Trophoblast cell (in vitro differentiated cells and primary cell): ENCODE measurements at regions not wholly inside any gene's neighbourhood (a gene's known extent, or its start where the extent isn't known, plus 50 kb on each side); places are given as distances from the start of the nearest gene placed in this dataset.
A peak's percentile ranks its signal among the peaks of the same experiment; 100 is the strongest.

ENCODE experiments used
- DNase-seq, 2 donors: peaks; one replicate each; pipeline ENCODE4 v3.0.0-alpha.2; 2016
- H2AFZ ChIP-seq: 2 replicates; pipeline ENCODE4 v1.6.1; 2013; ENCODE audit warnings: low read length, moderate library complexity, mild to moderate bottlenecking; ENCODE audit not compliant: insufficient read depth, poor library complexity
- H2AK5ac ChIP-seq: 2 replicates; pipeline ENCODE4 v1.6.1; 2013; ENCODE audit warnings: mild to moderate bottlenecking, low read length
- H2BK120ac ChIP-seq: 2 replicates; pipeline ENCODE4 v1.6.1; 2013; ENCODE audit warnings: low read length, mild to moderate bottlenecking, moderate library complexity; ENCODE audit not compliant: insufficient read depth, poor library complexity
- H2BK12ac ChIP-seq: 2 replicates; pipeline ENCODE4 v1.6.1; 2013; ENCODE audit warnings: mild to moderate bottlenecking, low read length, moderate library complexity
- H2BK5ac ChIP-seq: 2 replicates; pipeline ENCODE4 v1.6.1; 2013; ENCODE audit warnings: low read length, low read depth, moderate library complexity, mild to moderate bottlenecking; ENCODE audit not compliant: poor library complexity
- H3K14ac ChIP-seq: 2 replicates; pipeline ENCODE4 v1.6.1; 2013; ENCODE audit warnings: mild to moderate bottlenecking, low read length
- H3K18ac ChIP-seq: 2 replicates; pipeline ENCODE4 v1.6.1; 2013; ENCODE audit warnings: mild to moderate bottlenecking, low read length
- H3K23ac ChIP-seq: 2 replicates; pipeline ENCODE4 v1.6.1; 2013; ENCODE audit warnings: low read length
- H3K27ac ChIP-seq: 2 replicates; pipeline ENCODE4 v1.5.1; 2013; ENCODE audit warnings: low read depth, mild to moderate bottlenecking, inconsistent platforms, low read length, moderate library complexity
- H3K27me3 ChIP-seq: 2 replicates; pipeline ENCODE4 v1.6.1; 2013; ENCODE audit warnings: inconsistent platforms, mild to moderate bottlenecking, low read length, moderate library complexity; ENCODE audit not compliant: insufficient read depth
- H3K36me3 ChIP-seq, 2 experiments: 1 replicate in 1 of 2; 2 replicates in 1 of 2; pipeline ENCODE4 v1.6.1; 2013; ENCODE audit warnings: low read length in 2 of 2, mild to moderate bottlenecking in 2 of 2, moderate library complexity in 1 of 2; ENCODE audit not compliant: insufficient read depth in 2 of 2, control insufficient read depth in 1 of 2
- H3K4ac ChIP-seq: 2 replicates; pipeline ENCODE4 v1.6.1; 2013; ENCODE audit warnings: low read depth, mild to moderate bottlenecking, low read length, moderate library complexity
- H3K4me1 ChIP-seq, 2 experiments: 1 replicate in 1 of 2; 2 replicates in 1 of 2; pipeline ENCODE4 v1.6.1; 2013; ENCODE audit warnings: low read length in 2 of 2, mild to moderate bottlenecking in 2 of 2, moderate library complexity in 1 of 2; ENCODE audit not compliant: insufficient read depth in 2 of 2, control insufficient read depth in 1 of 2
- H3K4me2 ChIP-seq: 2 replicates; pipeline ENCODE4 v1.6.1; 2013; ENCODE audit warnings: inconsistent platforms, mild to moderate bottlenecking, low read length, moderate library complexity
- H3K4me3 ChIP-seq: 2 replicates; pipeline ENCODE4 v1.5.1; 2013; ENCODE audit warnings: mild to moderate bottlenecking, low read depth, low read length, inconsistent platforms
- H3K79me1 ChIP-seq: one replicate; pipeline ENCODE4 v1.6.1; 2013; ENCODE audit warnings: low read length
- H3K79me2 ChIP-seq: 2 replicates; pipeline ENCODE4 v1.6.1; 2013; ENCODE audit warnings: low read length, mild to moderate bottlenecking; ENCODE audit not compliant: control insufficient read depth, insufficient read depth, poor library complexity
- H3K9ac ChIP-seq: 2 replicates; pipeline ENCODE4 v1.6.1; 2013; ENCODE audit warnings: mild to moderate bottlenecking, low read length
- H3K9me3 ChIP-seq: 2 replicates; pipeline ENCODE4 v1.6.1; 2013; ENCODE audit warnings: low read depth, mild to moderate bottlenecking, control low read depth, inconsistent platforms, low read length; ENCODE audit not compliant: insufficient read depth
- H4K12ac ChIP-seq: 2 replicates; pipeline ENCODE4 v1.6.1; 2013; ENCODE audit warnings: low read depth, mild to moderate bottlenecking, low read length, moderate library complexity
- H4K8ac ChIP-seq: 2 replicates; pipeline ENCODE4 v1.6.1; 2013; ENCODE audit warnings: low read depth, mild to moderate bottlenecking, low read length, moderate library complexity
- H4K91ac ChIP-seq: one replicate; pipeline ENCODE4 v1.6.1; 2013; ENCODE audit warnings: low read depth, mild to moderate bottlenecking, low read length, moderate library complexity
- WGBS: extraction: QIAGEN DNeasy Blood & Tissue Kit; methylation state at CpG from one replicate; pipeline ENCODE4 v1.1.7; 2013; ENCODE audit warnings: missing lambda C conversion rate; ENCODE audit not compliant: insufficient read length, insufficient coverage; ENCODE audit errors: extremely low coverage; 5-methylcytosine and 5-hydroxymethylcytosine counted together

DNA sequence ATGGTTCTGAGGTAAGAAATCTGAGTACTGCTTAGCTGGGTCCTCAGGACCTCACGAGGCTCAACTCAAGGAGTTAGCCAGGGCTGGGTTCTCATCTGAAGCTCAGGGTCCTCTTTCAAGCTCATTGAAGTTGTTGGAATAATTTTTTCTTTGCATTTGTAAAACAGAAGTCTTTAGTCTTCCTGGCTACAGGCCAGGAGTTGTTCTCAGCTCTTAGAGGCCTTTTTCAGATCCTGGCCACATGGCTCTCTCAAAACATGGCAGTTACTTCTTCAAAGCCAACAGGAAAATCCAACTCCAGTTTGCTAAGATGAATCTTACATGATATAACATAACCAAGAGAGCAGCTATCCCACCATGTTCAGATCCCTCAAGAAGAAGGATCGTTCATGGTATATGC, 92.3 kb upstream of the CHODL start:
- Histone ChIP-seq H3K4me1 (no peaks in the 10 kb centered on the region), H3K9me3 (peaks cover 2% of the 10 kb centered on the region), H2BK5ac (no peak overlapping the region), H3K79me1 (no peaks in the 10 kb centered on the region), H3K4ac (no peak overlapping the region), H3K36me3 (no peaks in the 10 kb centered on the region), H3K4me3 (no peak overlapping the region), H4K91ac (no peak overlapping the region), H2AFZ (no peak overlapping the region), H3K27ac (no peak overlapping the region), H4K12ac (no peak overlapping the region), H3K18ac (no peak overlapping the region), H4K8ac (no peak overlapping the region), H2BK12ac (no peak overlapping the region), H2AK5ac (no peak overlapping the region), H3K27me3 (no peaks in the 10 kb centered on the region), H3K9ac (no peak overlapping the region), H3K79me2 (no peaks in the 10 kb centered on the region), H2BK120ac (no peak overlapping the region), H3K14ac (no peak overlapping the region), H3K23ac (no peak overlapping the region), H3K4me2 (no peak overlapping the region)
- WGBS = no CpG with 5 or more reads among the region's 2 CpGs
- no peak for DNase-seq

DNA sequence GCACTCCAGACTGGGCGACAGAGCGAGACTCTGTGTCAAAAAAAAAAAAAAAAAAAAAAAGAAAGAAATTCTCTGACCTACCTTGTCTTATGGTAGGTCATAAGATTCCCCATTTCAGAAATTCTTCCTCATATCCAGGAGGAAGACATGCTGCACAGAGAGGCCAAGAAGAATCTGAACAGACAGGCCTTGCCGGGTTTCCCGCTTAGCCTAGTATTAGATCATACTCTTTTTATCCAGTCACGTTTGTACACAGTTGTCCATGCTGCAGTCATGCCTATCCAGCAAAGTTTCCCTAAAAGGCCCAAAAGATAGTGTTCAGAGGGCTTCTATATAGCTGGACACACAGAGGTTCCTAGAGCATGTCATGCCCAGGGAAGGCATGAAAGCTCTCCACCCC, 93.6 kb upstream of the CHODL start:
- no peak overlapping the region for H4K8ac ChIP-seq
- WGBS = no CpG with 5 or more reads among the region's 5 CpGs
- H3K18ac ChIP-seq = no peak overlapping the region
- no peak overlapping the region for H4K91ac ChIP-seq
- no peak overlapping the region for H2BK120ac ChIP-seq
- H2AK5ac ChIP-seq = no peak overlapping the region
- no peaks in the 10 kb centered on the region for H3K9me3 ChIP-seq
- H3K36me3 ChIP-seq = no peaks in the 10 kb centered on the region
- H3K79me2 ChIP-seq = no peaks in the 10 kb centered on the region
- no peak overlapping the region for H3K4me2 ChIP-seq
- H2BK5ac ChIP-seq = no peak overlapping the region
- no peak overlapping the region for H3K4ac ChIP-seq
- no peaks in the 10 kb centered on the region for H3K4me1 ChIP-seq
- no peaks in the 10 kb centered on the region for H3K27me3 ChIP-seq
- no peak overlapping the region for H2AFZ ChIP-seq
- no peak overlapping the region for H3K14ac ChIP-seq
- no peak overlapping the region for H3K23ac ChIP-seq
- no peak overlapping the region for H4K12ac ChIP-seq
- H3K79me1 ChIP-seq = no peaks in the 10 kb centered on the region
- H3K4me3 ChIP-seq = no peak overlapping the region
- peak; percentile 48 to 59 for DNase-seq
- H2BK12ac ChIP-seq = no peak overlapping the region
- no peak overlapping the region for H3K27ac ChIP-seq
- H3K9ac ChIP-seq = no peak overlapping the region

DNA sequence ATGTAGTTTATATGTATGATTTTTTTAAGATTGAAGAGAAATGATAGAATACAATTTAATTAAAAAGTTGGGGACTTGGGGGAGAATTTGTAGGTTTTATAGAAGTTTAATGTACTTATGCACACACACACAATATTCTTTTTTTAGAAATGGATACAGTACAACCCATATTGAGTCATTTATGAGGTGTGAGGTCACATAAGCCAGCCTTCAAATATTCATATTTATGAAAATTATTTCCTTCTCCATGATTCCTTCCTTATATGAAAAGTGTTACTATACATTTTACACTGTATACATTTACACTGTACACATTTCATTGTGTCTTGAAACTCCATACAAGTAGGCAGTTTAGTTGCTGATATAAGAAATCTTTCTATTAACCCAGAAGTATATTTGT, 96.2 kb upstream of the CHODL start:
- H2AFZ ChIP-seq = no peak overlapping the region
- H4K91ac ChIP-seq = no peak overlapping the region
- no peak overlapping the region for H3K18ac ChIP-seq
- no peaks in the 10 kb centered on the region for H3K79me1 ChIP-seq
- H3K36me3 ChIP-seq = no peaks in the 10 kb centered on the region
- H3K9ac ChIP-seq = no peak overlapping the region
- no peak overlapping the region for H3K14ac ChIP-seq
- H3K9me3 ChIP-seq = no peaks in the 10 kb centered on the region
- H3K23ac ChIP-seq = no peak overlapping the region
- no peak overlapping the region for H2BK120ac ChIP-seq
- no peak overlapping the region for H2BK5ac ChIP-seq
- no peak overlapping the region for H3K4ac ChIP-seq
- no peak overlapping the region for H3K4me3 ChIP-seq
- H3K4me2 ChIP-seq = no peak overlapping the region
- H4K8ac ChIP-seq = no peak overlapping the region
- H3K4me1 ChIP-seq = no peaks in the 10 kb centered on the region
- no peak overlapping the region for H2AK5ac ChIP-seq
- H3K27me3 ChIP-seq = no peaks in the 10 kb centered on the region
- H3K79me2 ChIP-seq = no peaks in the 10 kb centered on the region
- no peak overlapping the region for H4K12ac ChIP-seq
- H3K27ac ChIP-seq = no peak overlapping the region
- H2BK12ac ChIP-seq = no peak overlapping the region
- DNase-seq = no peak

DNA sequence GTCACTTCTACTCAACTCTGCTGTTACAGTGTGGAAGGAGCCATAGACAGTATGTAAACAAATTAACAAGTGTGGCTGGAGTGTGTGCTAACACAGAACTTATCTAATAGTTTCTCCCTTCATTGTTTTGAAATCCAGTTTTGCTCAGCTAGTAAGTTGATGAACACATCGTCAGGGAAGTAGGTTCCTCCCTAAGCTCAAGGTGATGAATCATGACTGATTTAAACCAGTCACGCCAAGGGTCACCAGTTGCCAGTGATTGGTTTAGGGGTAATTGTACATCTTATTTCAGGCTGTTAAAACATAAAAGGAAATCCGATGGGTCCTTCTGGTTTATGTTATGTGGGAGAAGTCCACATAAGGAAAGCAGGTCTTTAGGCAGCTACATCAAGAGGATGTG, 97.0 kb upstream of the CHODL start:
- Histone ChIP-seq H3K79me1 (no peaks in the 10 kb centered on the region), H3K9me3 (no peaks in the 10 kb centered on the region), H4K12ac (no peak overlapping the region), H2BK12ac (no peak overlapping the region), H3K9ac (no peak overlapping the region), H3K4me1 (no peaks in the 10 kb centered on the region), H3K18ac (no peak overlapping the region), H3K23ac (no peak overlapping the region), H2BK120ac (no peak overlapping the region), H2BK5ac (no peak overlapping the region), H3K4ac (no peak overlapping the region), H4K8ac (no peak overlapping the region), H3K27me3 (no peaks in the 10 kb centered on the region), H3K27ac (no peak overlapping the region), H4K91ac (no peak overlapping the region), H3K79me2 (no peaks in the 10 kb centered on the region), H2AFZ (no peak overlapping the region), H3K4me2 (no peak overlapping the region), H2AK5ac (no peak overlapping the region), H3K14ac (no peak overlapping the region), H3K4me3 (no peak overlapping the region), H3K36me3 (no peaks in the 10 kb centered on the region)
- WGBS = no CpG with 5 or more reads among the region's 3 CpGs
- no peak for DNase-seq

DNA sequence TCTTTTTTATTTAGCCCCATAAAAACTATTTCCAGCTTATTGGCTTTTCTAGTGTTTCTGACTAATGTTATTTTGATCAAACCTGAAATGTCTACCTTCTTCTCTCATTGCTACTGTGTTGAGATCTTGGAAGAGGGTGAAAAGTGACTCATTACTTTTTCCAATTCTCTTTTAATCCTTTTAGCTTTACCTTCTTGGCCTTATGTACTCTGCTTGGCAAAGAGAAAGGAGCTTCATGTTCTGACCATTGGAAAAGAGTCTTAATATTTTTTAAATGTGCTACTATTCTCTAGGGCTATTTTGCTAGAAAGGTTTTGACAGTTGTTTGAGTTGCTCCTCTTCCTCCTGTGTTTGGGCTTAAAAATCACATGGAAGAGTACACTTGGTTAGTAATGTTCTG, 97.8 kb upstream of the CHODL start:
- no peaks in the 10 kb centered on the region for H3K4me1 ChIP-seq
- H3K23ac ChIP-seq = no peak overlapping the region
- H2BK120ac ChIP-seq = no peak overlapping the region
- DNase-seq = no peak
- H3K4me2 ChIP-seq = no peak overlapping the region
- no peak overlapping the region for H3K14ac ChIP-seq
- no peak overlapping the region for H3K18ac ChIP-seq
- H3K4ac ChIP-seq = no peak overlapping the region
- H2AK5ac ChIP-seq = no peak overlapping the region
- no peak overlapping the region for H2BK5ac ChIP-seq
- no peaks in the 10 kb centered on the region for H3K79me2 ChIP-seq
- H3K9me3 ChIP-seq = no peaks in the 10 kb centered on the region
- no peak overlapping the region for H4K12ac ChIP-seq
- H2AFZ ChIP-seq = no peak overlapping the region
- no peak overlapping the region for H4K91ac ChIP-seq
- no peak overlapping the region for H3K27ac ChIP-seq
- no peak overlapping the region for H2BK12ac ChIP-seq
- no peaks in the 10 kb centered on the region for H3K79me1 ChIP-seq
- H3K4me3 ChIP-seq = no peak overlapping the region
- H3K27me3 ChIP-seq = no peaks in the 10 kb centered on the region
- H4K8ac ChIP-seq = no peak overlapping the region
- H3K36me3 ChIP-seq = no peaks in the 10 kb centered on the region
- no peak overlapping the region for H3K9ac ChIP-seq
